HG02852 (cell line): ENCODE measurements at regions not wholly inside any gene's neighbourhood (a gene's known extent, or its start where the extent isn't known, plus 50 kb on each side); places are given as distances from the start of the nearest gene placed in this dataset.
A peak's percentile ranks its signal among the peaks of the same experiment; 100 is the strongest.
"Not testable (repeated sequence)": the region's sequence is repeated elsewhere in the genome, so short reads cannot be mapped to it uniquely, and the experiment has no call there.

Experiments
- ATAC-seq: cut with Tn5 transposase; IDR thresholded peaks from one replicate; pipeline ENCODE4 v1.9.1; 2021; ENCODE audit warnings: mild to moderate bottlenecking, moderate library complexity; ENCODE audit not compliant: unreplicated experiment

GRCh38 chr5:63128018-63128417 lies 549.4 kb downstream of the LRRC70 start:
- no peak for ATAC-seq

GRCh38 chr5:63127054-63127453 lies 548.4 kb downstream of the LRRC70 start:
- ATAC-seq, result no peak

- peak; percentile 76 for ATAC-seq
Observed at GRCh38 chr5:63125862-63126261, 547.2 kb downstream of the LRRC70 start.

GRCh38 chr5:63125392-63125791 lies 546.8 kb downstream of the LRRC70 start:
- no peak for ATAC-seq

GRCh38 chr5:63124266-63124665 lies 545.6 kb downstream of the LRRC70 start:
- no peak for ATAC-seq

GRCh38 chr5:63121471-63121870 lies 542.9 kb downstream of the LRRC70 start:
- ATAC-seq, result no peak

GRCh38 chr5:63118221-63118620 lies 539.6 kb downstream of the LRRC70 start:
- no peak for ATAC-seq

- no peak for ATAC-seq
Observed at GRCh38 chr5:63111891-63112290, 533.3 kb downstream of the LRRC70 start.

GRCh38 chr5:63101870-63102269 lies 523.3 kb downstream of the LRRC70 start:
- ATAC-seq, result no peak

GRCh38 chr5:63097286-63097685 lies 518.7 kb downstream of the LRRC70 start:
- ATAC-seq, result no peak

GRCh38 chr5:63094730-63095129 lies 516.1 kb downstream of the LRRC70 start:
- no peak for ATAC-seq

GRCh38 chr5:63089147-63089546 lies 510.5 kb downstream of the LRRC70 start:
- no peak for ATAC-seq

GRCh38 chr5:63085561-63085960 lies 506.9 kb downstream of the LRRC70 start:
- no peak for ATAC-seq

GRCh38 chr5:63083689-63084088 lies 505.1 kb downstream of the LRRC70 start:
- ATAC-seq, result not testable (repeated sequence)

- ATAC-seq, result no peak
Observed at GRCh38 chr5:63081402-63081801, 502.8 kb downstream of the LRRC70 start.

GRCh38 chr5:63070001-63070400 lies 491.4 kb downstream of the LRRC70 start:
- ATAC-seq, result no peak

GRCh38 chr5:63055421-63055820 lies 476.8 kb downstream of the LRRC70 start:
- ATAC-seq, result no peak

GRCh38 chr5:63053019-63053638 lies 474.5 kb downstream of the LRRC70 start:
- no peak for ATAC-seq

- ATAC-seq, result no peak
Observed at GRCh38 chr5:63050916-63051315, 472.3 kb downstream of the LRRC70 start.

GRCh38 chr5:63049935-63050334 lies 471.3 kb downstream of the LRRC70 start:
- ATAC-seq, result no peak

- ATAC-seq, result no peak
Observed at GRCh38 chr5:63043792-63044191, 465.2 kb downstream of the LRRC70 start.

GRCh38 chr5:63032343-63032742 lies 453.7 kb downstream of the LRRC70 start:
- ATAC-seq, result no peak

GRCh38 chr5:63029891-63030290 lies 451.3 kb downstream of the LRRC70 start:
- ATAC-seq, result no peak
